ENCODE measurements at regions not wholly inside any gene's neighbourhood (a gene's known extent, or its start where the extent isn't known, plus 50 kb on each side); places are given as distances from the start of the nearest gene placed in this dataset.

GRCh38 chr12:127613056-127613455, 653.9 kb upstream of the TMEM132C start:
- TF ChIP-seq ZNF416 (CRISPR knock-in tag; IDR thresholded peaks at IDR 0.05) = no peak
- TF ChIP-seq FOXP4 (CRISPR knock-in tag; IDR thresholded peaks at IDR 0.05) = no peak
- no peak for TF ChIP-seq CTCF (IDR thresholded peaks at IDR 0.05)
- no peak for TF ChIP-seq ELF4 (CRISPR knock-in tag; IDR thresholded peaks at IDR 0.05; ENCODE audit: low read depth)
- TF ChIP-seq MLX (CRISPR knock-in tag; IDR thresholded peaks at IDR 0.05) = no peak
- no peak for TF ChIP-seq ZNF263 (CRISPR knock-in tag; IDR thresholded peaks at IDR 0.05; ENCODE audit: low read depth)
- TF ChIP-seq NR2C2 (CRISPR knock-in tag; IDR thresholded peaks at IDR 0.05) = no peak
